ENCODE measurements at regions not wholly inside any gene's neighbourhood (a gene's known extent, or its start where the extent isn't known, plus 50 kb on each side); places are given as distances from the start of the nearest gene placed in this dataset.

DNA sequence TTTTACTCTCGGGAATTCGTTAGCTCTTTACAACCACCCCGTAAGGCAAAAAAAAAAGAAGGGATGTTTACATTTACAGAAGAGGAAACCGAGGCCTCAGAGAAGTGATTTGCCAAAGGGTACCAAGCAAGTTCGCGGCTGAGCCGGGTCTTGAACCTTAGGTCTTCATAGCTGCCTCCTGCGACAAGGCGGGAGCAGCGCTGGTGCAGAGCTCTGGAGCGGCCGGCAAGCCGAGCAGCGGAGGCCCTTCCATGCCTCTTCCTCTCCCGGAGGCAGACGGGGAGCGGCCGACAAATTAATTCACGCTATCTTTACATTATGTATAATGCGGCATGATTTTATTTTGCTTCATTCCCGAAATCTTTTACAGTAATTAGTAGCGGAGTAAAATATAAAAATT, 536.3 kb downstream of the INSC start:
- peak overlapping the region; percentile 62 for H3K4me3 ChIP-seq
- DNase-seq = no peak
- H3K27me3 ChIP-seq (ENCODE audit: low read depth) = no peaks in the 10 kb centered on the region
- no peaks in the 10 kb centered on the region for H3K36me3 ChIP-seq
- no peaks in the 10 kb centered on the region for H3K9me3 ChIP-seq (replicated peaks)
- intact Hi-C loops (cut with micrococcal nuclease) = loop anchor here (10.0 kb wide), 1 partner anchor 954 kb away; no protein-coding TSS in a partner anchor
- H3K4me1 ChIP-seq = peaks cover 20% of the 10 kb centered on the region
- H3K27ac ChIP-seq (replicated peaks) = peak overlapping the region; percentile 84
- TF ChIP-seq, protein P1, sequence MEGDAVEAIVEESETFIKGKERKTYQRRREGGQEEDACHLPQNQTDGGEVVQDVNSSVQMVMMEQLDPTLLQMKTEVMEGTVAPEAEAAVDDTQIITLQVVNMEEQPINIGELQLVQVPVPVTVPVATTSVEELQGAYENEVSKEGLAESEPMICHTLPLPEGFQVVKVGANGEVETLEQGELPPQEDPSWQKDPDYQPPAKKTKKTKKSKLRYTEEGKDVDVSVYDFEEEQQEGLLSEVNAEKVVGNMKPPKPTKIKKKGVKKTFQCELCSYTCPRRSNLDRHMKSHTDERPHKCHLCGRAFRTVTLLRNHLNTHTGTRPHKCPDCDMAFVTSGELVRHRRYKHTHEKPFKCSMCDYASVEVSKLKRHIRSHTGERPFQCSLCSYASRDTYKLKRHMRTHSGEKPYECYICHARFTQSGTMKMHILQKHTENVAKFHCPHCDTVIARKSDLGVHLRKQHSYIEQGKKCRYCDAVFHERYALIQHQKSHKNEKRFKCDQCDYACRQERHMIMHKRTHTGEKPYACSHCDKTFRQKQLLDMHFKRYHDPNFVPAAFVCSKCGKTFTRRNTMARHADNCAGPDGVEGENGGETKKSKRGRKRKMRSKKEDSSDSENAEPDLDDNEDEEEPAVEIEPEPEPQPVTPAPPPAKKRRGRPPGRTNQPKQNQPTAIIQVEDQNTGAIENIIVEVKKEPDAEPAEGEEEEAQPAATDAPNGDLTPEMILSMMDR (IDR thresholded peaks at IDR 0.05; ENCODE audit: borderline replicate concordance) = no peak

DNA sequence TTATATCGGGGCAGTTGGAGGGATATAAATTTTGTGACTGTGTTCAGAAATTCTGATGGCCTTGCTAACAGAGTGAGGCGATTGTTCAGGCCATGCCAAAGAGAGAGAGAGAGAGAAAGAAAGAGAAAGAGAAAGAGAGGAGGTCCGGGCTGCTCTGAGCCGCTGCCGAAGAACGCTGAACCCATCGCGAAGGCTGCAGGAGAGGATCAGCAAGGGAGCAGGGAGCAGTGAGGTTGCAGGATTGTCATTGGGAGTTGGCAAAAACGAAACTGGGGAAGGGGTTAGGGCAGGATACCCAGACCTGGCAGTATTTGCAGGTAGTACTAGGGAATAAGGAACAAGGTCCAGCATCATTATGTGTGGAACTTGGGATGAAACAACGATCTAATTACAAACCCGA, 537.1 kb downstream of the INSC start:
- peaks cover 20% of the 10 kb centered on the region for H3K4me1 ChIP-seq
- H3K9me3 ChIP-seq (replicated peaks) = no peaks in the 10 kb centered on the region
- H3K4me3 ChIP-seq = peak overlapping the region; percentile 49
- H3K27ac ChIP-seq (replicated peaks) = peak overlapping the region; percentile 84
- no peaks in the 10 kb centered on the region for H3K27me3 ChIP-seq (ENCODE audit: low read depth)
- no peaks in the 10 kb centered on the region for H3K36me3 ChIP-seq
- DNase-seq = no peak
- intact Hi-C loops (cut with micrococcal nuclease) = loop anchor here (10.0 kb wide), 1 partner anchor 953 kb away; no protein-coding TSS in a partner anchor
- TF ChIP-seq, protein P1 (IDR thresholded peaks at IDR 0.05; ENCODE audit: borderline replicate concordance) = no peak

DNA sequence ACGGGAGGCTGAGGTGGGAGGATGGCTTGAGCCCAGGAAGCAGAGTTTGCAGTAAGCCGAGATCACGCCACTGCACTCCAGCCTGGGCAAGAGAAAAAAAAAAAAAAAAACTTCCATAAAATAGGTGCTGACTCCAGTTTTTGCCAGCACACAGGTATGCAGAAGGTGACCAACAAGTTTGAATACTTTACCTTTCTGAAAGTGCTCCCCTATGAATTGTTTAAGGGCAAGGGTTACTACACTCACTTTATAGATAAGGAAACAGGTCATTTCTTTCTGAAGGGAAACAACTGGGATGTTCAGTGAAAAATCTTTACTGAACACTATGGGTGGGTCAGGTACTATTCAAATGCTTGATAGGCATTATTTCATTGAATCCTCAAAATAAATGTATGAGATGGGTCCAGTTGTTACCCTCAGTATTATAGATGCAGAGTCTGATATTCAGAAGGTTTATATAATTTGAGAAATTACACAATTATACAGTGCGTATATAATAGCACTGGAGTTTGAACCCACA, 538.5 kb downstream of the INSC start:
- TF ChIP-seq, protein P1 (IDR thresholded peaks at IDR 0.05; ENCODE audit: borderline replicate concordance) = no peak
- H3K36me3 ChIP-seq = no peaks in the 10 kb centered on the region
- H3K27me3 ChIP-seq (ENCODE audit: low read depth) = no peaks in the 10 kb centered on the region
- H3K27ac ChIP-seq (replicated peaks) = no peak overlapping the region
- DNase-seq = no peak
- no peaks in the 10 kb centered on the region for H3K9me3 ChIP-seq (replicated peaks)
- intact Hi-C loops (cut with micrococcal nuclease) = loop anchor here (10.0 kb wide), 1 partner anchor 952 kb away; no protein-coding TSS in a partner anchor
- H3K4me1 ChIP-seq = peaks cover 20% of the 10 kb centered on the region
- no peak overlapping the region for H3K4me3 ChIP-seq

DNA sequence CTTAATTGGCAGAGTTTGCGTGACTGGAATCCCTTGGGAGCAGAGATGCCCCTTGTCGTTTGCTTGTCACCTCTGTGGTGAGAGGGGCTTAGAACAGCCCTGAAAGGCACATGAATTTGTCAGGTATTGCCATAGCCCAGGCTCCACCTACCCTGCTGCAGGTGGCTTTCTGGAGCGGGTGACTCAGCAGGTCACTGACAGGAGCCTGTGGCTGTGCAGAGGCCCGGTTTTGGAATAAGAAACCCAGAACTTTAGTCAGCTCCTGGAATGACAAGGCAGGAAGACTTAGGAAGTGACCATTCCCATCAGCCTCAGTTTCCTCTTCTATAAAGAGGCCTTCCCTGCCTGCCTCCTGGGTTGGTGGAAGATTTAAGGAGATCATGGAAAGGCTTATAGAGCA, 539.7 kb downstream of the INSC start:
- Histone ChIP-seq H3K27ac (replicated peaks) (no peak overlapping the region), H3K9me3 (replicated peaks) (no peaks in the 10 kb centered on the region), H3K4me1 (peaks cover 16% of the 10 kb centered on the region), H3K27me3 (ENCODE audit: low read depth) (no peaks in the 10 kb centered on the region), H3K36me3 (no peaks in the 10 kb centered on the region), H3K4me3 (no peak overlapping the region)
- intact Hi-C loops (cut with micrococcal nuclease) = loop anchor here (10.0 kb wide), 1 partner anchor 950 kb away; no protein-coding TSS in a partner anchor
- DNase-seq = no peak
- TF ChIP-seq, protein P1 (IDR thresholded peaks at IDR 0.05; ENCODE audit: borderline replicate concordance) = no peak

DNA sequence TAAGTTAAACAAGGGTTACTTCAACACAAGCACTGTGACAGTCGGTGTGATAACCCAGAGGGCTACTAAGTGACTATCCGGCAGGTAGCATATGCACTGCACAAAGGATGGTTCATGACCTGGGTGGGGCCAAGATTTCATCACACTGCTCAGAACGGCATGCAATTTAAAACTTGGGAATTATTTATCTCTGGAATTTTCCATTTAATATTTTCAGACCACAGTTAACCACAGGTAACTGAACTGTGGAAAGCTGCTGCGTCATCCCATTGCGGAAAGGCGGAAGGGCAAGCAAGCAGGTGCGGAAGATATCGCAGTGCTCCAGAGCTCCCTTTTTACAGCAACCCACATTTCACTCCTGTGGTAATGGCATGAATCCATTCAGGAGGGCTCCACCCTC, 540.8 kb downstream of the INSC start:
- intact Hi-C loops (cut with micrococcal nuclease) = loop anchor here (10.0 kb wide), 1 partner anchor 949 kb away; no protein-coding TSS in a partner anchor
- no peaks in the 10 kb centered on the region for H3K27me3 ChIP-seq (ENCODE audit: low read depth)
- H3K4me3 ChIP-seq = no peak overlapping the region
- H3K27ac ChIP-seq (replicated peaks) = no peak overlapping the region
- H3K9me3 ChIP-seq (replicated peaks) = no peaks in the 10 kb centered on the region
- TF ChIP-seq, protein P1 (IDR thresholded peaks at IDR 0.05; ENCODE audit: borderline replicate concordance) = no peak
- H3K36me3 ChIP-seq = no peaks in the 10 kb centered on the region
- H3K4me1 ChIP-seq = peaks cover 7% of the 10 kb centered on the region
- DNase-seq = no peak
